GM12865 (cell line): ENCODE measurements at regions not wholly inside any gene's neighbourhood (a gene's known extent, or its start where the extent isn't known, plus 50 kb on each side); places are given as distances from the start of the nearest gene placed in this dataset.

Experiments
- DNase-seq: peaks from one replicate; pipeline ENCODE4 v3.0.0; 2010; ENCODE audit warnings: low read depth
- H3K4me3 ChIP-seq: 2 replicates; pipeline ENCODE4 v1.5.1; 2011; ENCODE audit warnings: mild to moderate bottlenecking, low read depth, low read length, control low read depth
- CTCF ChIP-seq: IDR thresholded peaks from 2 replicates; pipeline ENCODE4 v1.5.1; 2011; ENCODE audit warnings: low read length, control low read depth, low read depth, inconsistent platforms; ENCODE audit not compliant: insufficient read depth; ENCODE audit errors: missing control alignments

DNA sequence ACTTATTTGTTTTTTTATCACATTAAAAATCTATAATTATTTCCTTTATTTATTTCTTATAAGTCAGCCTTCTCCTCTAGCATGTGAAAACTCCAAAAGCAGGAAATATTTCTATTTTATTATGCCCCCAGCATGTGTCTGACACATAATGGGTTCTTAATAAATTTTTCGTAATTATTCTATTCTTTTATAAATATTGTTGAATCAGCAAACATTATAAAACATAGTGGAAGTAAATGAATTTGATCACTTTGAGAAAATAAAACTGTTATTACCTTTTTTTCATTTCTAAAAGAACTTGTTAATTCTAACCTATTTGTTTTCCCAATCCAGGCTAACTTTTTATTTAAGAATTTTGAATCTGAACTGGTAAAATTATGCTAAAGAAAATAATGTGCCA lies 509.1 kb upstream of the PCDH15 start:
- TF ChIP-seq CTCF = no peak
- no peak for DNase-seq
- no peak overlapping the region for H3K4me3 ChIP-seq

DNA sequence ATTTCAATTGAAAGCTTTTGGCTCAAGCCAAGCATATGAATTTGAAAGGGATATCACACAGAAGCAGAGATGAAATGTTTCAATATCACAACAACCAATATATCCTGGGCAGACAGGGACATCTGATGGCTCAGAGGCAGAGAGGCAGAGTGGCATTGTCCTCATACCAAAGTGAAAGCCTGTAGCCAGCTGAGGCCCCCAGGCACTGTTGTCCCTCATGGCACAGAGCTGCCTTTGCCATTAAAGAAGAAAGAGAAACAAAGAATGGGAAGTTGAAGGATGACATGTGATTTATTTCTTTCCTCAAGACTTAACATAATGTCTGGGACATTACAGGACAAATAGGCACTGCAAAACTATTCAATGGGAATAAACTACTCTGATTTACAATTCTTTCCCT lies 504.3 kb upstream of the PCDH15 start:
- no peak for TF ChIP-seq CTCF
- DNase-seq = no peak

DNA sequence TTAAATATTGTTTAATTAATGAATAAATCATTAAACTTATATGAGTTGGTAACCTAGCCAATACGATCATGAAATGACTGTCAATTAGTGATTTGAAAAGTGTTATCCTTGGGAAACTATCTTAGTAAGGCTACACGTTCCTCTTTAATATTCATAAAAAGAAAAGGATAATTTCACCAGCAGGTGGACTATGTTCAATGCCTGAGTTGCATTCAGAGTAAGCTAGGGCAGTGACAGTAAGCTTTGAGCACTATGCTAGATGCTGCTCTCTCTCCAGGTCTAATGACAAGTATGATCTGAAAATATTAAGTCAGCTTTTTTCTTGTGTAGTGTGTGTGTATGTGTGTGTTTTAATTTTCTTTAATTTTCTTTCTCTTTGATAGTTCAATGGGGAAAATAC lies 486.3 kb upstream of the PCDH15 start:
- H3K4me3 ChIP-seq = no peak overlapping the region
- no peak for DNase-seq
- TF ChIP-seq CTCF = no peak

More for the DNA sequence above, 504.3 kb upstream of the PCDH15 start:
- H3K4me3 ChIP-seq = no peak overlapping the region

DNA sequence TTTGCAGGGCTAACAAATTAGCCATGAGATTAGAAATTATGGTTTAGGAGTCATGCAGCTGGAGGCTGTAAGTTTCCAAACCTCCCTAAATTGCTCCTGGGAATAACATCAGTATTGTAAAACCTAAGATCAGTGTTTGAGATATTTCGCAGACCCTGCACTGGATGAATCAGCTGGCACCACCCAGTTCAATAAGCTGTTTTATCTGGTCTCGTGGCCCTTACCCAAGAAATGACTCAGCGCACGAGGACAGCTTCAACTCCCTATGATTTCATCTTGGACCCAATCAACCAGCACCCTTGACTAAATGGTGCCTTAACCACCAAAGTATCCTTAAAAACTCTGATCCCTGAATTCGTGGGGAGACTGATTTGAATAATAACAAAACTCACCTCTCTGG lies 482.0 kb upstream of the PCDH15 start:
- DNase-seq = no peak
- H3K4me3 ChIP-seq = no peak overlapping the region
- TF ChIP-seq CTCF = no peak

- no peak for TF ChIP-seq CTCF
- no peak overlapping the region for H3K4me3 ChIP-seq
- DNase-seq = no peak
Measured at GRCh38 chr10:55280696-55281095, 479.7 kb upstream of the PCDH15 start.

- TF ChIP-seq CTCF = no peak
- no peak overlapping the region for H3K4me3 ChIP-seq
- DNase-seq = no peak
Measured at GRCh38 chr10:55277549-55277948, 476.5 kb upstream of the PCDH15 start.

DNA sequence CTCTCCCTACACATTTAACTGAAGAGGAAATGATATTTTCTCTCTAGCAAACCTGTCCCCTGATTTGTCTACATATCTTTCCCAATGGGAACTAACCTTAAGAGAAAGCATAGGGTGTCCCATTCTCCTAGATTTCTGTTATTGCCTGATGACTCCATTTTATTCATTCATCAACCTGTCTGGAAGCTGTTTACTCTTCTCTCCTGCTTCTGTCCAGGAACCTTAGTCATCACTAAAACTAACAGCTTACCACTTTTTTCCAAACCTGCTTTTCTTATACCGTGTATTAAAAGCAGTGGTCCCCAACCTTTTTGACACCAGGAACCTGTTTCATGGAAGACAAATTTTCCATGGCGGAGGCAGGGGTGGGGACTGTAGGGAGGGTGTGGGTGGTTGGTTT lies 473.3 kb upstream of the PCDH15 start:
- no peak overlapping the region for H3K4me3 ChIP-seq
- TF ChIP-seq CTCF = no peak
- no peak for DNase-seq
